ENCODE measurements at regions not wholly inside any gene's neighbourhood (a gene's known extent, or its start where the extent isn't known, plus 50 kb on each side); places are given as distances from the start of the nearest gene placed in this dataset.

- no peak overlapping the region for H3K4me3 Mint-ChIP-seq
- DNase-seq, result no peak
- ChIA-PET CTCF (no interaction called here), POLR2A (no interaction called here)
- peaks cover 4% of the 10 kb centered on the region for H3K9me3 Mint-ChIP-seq
- H3K36me3 Mint-ChIP-seq (ENCODE audit: low read depth), result no peaks in the 10 kb centered on the region
- H3K4me1 Mint-ChIP-seq, result peaks cover 9% of the 10 kb centered on the region
- H3K27ac Mint-ChIP-seq, result no peak overlapping the region
- peaks cover 2% of the 10 kb centered on the region for H3K27me3 Mint-ChIP-seq
Observed at GRCh38 chr4:174586651-174587050, 64.4 kb upstream of the HPGD start.

GRCh38 chr4:174583056-174583455 is 60.8 kb upstream of the HPGD start:
- Mint-ChIP-seq H3K27me3 (peaks cover 2% of the 10 kb centered on the region), H3K36me3 (ENCODE audit: low read depth) (no peaks in the 10 kb centered on the region), H3K4me1 (no peaks in the 10 kb centered on the region), H3K4me3 (no peak overlapping the region), H3K9me3 (peaks cover 4% of the 10 kb centered on the region), H3K27ac (no peak overlapping the region)
- no peak for DNase-seq
- ChIA-PET POLR2A (no interaction called here), CTCF (interaction anchor here (0.6 to 0.8 kb wide), 2 partner anchors 14 to 25 kb away, joined by 3 read pairs; no protein-coding TSS in a partner anchor)

GRCh38 chr4:174582463-174582862 is 60.2 kb upstream of the HPGD start:
- Mint-ChIP-seq H3K27ac (no peak overlapping the region), H3K36me3 (ENCODE audit: low read depth) (no peaks in the 10 kb centered on the region), H3K4me3 (no peak overlapping the region), H3K4me1 (no peaks in the 10 kb centered on the region), H3K27me3 (no peaks in the 10 kb centered on the region), H3K9me3 (peaks cover 3% of the 10 kb centered on the region)
- no peak for DNase-seq
- POLR2A ChIA-PET, result no interaction called here
- CTCF ChIA-PET, result interaction anchor here (0.6 kb wide), 1 partner anchor 25 kb away, joined by 3 read pairs; no protein-coding TSS in a partner anchor

DNA sequence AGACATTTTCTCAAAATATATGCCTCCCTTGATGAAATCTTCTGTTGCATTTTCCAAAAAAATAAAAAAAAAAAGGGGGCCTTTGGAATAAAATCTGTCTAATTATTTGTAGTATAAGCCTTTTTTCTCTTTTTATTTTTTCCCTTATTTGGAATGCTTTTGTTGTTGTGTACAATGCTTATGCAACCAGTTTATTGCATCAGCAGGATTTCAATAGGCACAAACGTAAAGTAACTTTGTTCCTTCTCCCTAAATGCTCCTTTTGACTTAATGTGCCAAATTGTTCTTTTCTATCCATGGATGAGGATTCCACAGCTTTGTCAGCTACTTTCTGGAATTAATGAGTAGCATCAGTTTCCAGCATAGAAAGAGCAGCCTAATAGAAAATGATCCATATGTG is 59.6 kb upstream of the HPGD start:
- no peak overlapping the region for H3K4me3 Mint-ChIP-seq

DNA sequence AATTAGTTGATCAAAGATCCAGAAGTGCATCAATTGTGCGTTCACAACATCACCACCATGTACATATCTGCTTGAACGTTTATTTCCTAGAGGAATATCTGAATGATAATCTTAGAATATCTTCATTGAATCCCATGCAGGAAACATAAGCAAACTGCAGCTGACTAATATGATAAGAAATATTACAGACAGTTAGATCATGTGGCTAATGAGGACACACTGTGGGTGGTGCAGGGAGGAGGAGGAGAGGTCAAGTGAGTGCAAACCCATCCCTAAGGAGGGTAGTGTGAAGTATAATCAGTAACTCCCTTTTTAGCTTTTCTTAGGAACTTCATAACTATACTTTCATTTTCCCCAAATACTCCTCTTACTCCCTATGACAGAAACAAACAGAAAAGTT is 58.3 kb upstream of the HPGD start:
- Mint-ChIP-seq H3K4me3 (no peak overlapping the region), H3K27ac (no peak overlapping the region), H3K4me1 (no peaks in the 10 kb centered on the region), H3K9me3 (no peaks in the 10 kb centered on the region), H3K36me3 (ENCODE audit: low read depth) (no peaks in the 10 kb centered on the region), H3K27me3 (no peaks in the 10 kb centered on the region)
- ChIA-PET CTCF (no interaction called here), POLR2A (no interaction called here)
- DNase-seq, result no peak

More for the DNA sequence above, 59.6 kb upstream of the HPGD start:
- H3K27me3 Mint-ChIP-seq, result no peaks in the 10 kb centered on the region
- H3K9me3 Mint-ChIP-seq, result no peaks in the 10 kb centered on the region
- DNase-seq, result no peak
- ChIA-PET CTCF (no interaction called here), POLR2A (no interaction called here)
- no peaks in the 10 kb centered on the region for H3K36me3 Mint-ChIP-seq (ENCODE audit: low read depth)
- H3K27ac Mint-ChIP-seq, result no peak overlapping the region
- no peaks in the 10 kb centered on the region for H3K4me1 Mint-ChIP-seq

- no peaks in the 10 kb centered on the region for H3K4me1 Mint-ChIP-seq
- H3K36me3 Mint-ChIP-seq (ENCODE audit: low read depth), result no peaks in the 10 kb centered on the region
- H3K4me3 Mint-ChIP-seq, result no peak overlapping the region
- ChIA-PET CTCF (no interaction called here), POLR2A (no interaction called here)
- H3K9me3 Mint-ChIP-seq, result no peaks in the 10 kb centered on the region
- no peak overlapping the region for H3K27ac Mint-ChIP-seq
- no peak for DNase-seq
- H3K27me3 Mint-ChIP-seq, result no peaks in the 10 kb centered on the region
Observed at GRCh38 chr4:174579421-174579820, 57.1 kb upstream of the HPGD start.

DNA sequence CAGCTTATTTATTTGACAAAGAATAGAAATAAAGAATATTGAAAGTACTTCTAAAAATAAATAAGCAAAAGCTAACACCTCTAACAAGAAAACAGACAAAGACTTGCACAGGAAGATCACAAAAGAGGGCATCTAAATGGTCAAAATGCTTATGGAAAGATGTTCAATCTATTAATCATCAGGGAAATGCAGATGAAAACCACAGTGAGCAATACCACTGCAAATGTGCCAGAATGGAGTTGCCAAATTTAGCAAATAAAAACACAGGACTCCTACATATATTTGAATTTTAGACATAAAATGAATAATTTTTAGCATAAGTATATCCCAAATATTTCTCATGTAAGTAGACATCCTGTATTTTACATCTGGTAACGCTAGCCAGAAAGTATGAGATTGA is 56.1 kb upstream of the HPGD start:
- Mint-ChIP-seq H3K36me3 (ENCODE audit: low read depth) (no peaks in the 10 kb centered on the region), H3K9me3 (no peaks in the 10 kb centered on the region), H3K27me3 (no peaks in the 10 kb centered on the region), H3K4me1 (no peaks in the 10 kb centered on the region), H3K4me3 (no peak overlapping the region), H3K27ac (no peak overlapping the region)
- no peak for DNase-seq
- POLR2A ChIA-PET, result no interaction called here
- CTCF ChIA-PET, result interaction anchor here (1.2 kb wide), 1 partner anchor 64 kb away, joined by 3 read pairs; no protein-coding TSS in a partner anchor

GRCh38 chr4:174575436-174575835 is 53.1 kb upstream of the HPGD start:
- H3K4me3 Mint-ChIP-seq, result no peak overlapping the region
- H3K9me3 Mint-ChIP-seq, result no peaks in the 10 kb centered on the region
- no peak overlapping the region for H3K27ac Mint-ChIP-seq
- CTCF ChIA-PET, result no interaction called here
- no peaks in the 10 kb centered on the region for H3K27me3 Mint-ChIP-seq
- DNase-seq, result no peak
- POLR2A ChIA-PET, result no interaction called here
- no peaks in the 10 kb centered on the region for H3K36me3 Mint-ChIP-seq (ENCODE audit: low read depth)
- no peaks in the 10 kb centered on the region for H3K4me1 Mint-ChIP-seq
